ENCODE measurements at regions not wholly inside any gene's neighbourhood (a gene's known extent, or its start where the extent isn't known, plus 50 kb on each side); places are given as distances from the start of the nearest gene placed in this dataset.
"Not testable (repeated sequence)": the region's sequence is repeated elsewhere in the genome, so short reads cannot be mapped to it uniquely, and the experiment has no call there.

GRCh38 chr1:95167503-95167902, 50.3 kb downstream of the TLCD4 start:
- not testable (repeated sequence) for DNase-seq (ENCODE audit: low spot score in 2 of 2)

DNA sequence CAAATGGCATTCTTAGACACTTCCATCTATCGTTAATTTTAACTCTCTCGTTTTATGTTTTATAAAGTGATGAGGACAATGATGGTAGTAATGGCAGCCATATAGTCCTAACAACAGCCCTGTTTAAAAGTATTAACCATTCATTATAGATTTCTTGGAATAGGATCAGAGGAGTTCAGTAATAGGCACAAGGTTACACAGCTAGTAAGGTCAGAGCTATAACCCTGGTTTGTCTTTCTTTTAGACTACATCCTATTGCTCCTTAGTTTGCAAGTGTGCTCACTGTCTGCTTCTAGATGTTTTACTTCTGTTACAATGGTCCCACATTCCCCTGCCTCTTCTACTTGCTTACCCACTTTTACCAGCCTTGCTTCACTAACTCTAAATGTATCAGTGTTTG, 50.9 kb downstream of the TLCD4 start:
- DNase-seq (ENCODE audit: low spot score in 2 of 2) (no peak), FAIRE-seq (no peak)

More at GRCh38 chr1:95167503-95167902, 50.3 kb downstream of the TLCD4 start:
- FAIRE-seq = not testable (repeated sequence)

DNA sequence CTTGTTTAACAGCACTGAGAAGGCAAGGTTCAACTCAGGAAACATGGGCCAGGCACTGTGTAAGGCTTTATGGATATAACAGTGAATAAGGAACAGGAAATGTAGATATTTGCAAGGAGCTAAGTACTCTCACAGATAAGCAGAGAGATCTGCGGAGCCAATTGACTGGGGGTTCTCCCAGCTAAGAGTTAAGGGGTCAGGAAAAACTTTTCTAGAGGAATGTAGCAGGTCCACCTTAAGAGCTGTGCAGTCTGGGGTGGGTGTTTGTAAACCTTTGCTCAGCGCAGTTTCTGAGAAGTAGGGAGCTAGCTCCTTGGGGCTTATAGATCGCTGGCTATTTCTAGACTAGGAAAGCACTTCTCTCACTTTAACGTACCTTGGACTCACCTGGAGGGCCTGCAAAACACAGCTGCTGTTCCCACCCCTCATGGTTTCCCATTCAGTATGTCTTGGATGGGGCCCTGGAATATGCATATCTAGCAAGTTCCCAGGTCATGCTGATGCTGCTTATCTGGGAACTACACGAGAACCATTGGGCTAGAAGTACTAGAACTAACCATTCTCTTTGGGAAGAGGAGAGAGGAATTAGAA, 51.7 kb downstream of the TLCD4 start:
- FAIRE-seq (no peak), DNase-seq (ENCODE audit: low spot score in 2 of 2) (no peak)

DNA sequence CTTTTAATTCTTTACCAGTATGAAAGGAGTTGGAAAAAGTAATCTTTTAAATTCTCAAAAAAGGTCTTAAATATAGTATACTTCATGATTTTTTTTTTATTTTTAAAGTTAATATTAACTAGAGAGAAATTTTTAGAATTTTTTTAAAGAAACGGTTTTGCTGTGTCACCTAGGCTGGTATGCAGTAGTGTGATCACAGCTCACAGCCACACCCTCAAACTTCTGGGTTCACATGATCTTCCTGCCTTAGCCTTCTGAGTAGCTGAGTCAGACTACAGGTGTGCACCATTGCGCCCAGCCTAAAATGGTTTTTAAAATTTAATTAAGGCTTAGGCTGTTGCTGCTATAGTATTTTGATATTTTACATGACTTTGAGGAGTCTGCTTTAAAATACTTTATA, 52.4 kb downstream of the TLCD4 start:
- peak; percentile 45 for FAIRE-seq

GRCh38 chr1:95171270-95172245, 54.4 kb downstream of the TLCD4 start:
- DNase-seq (ENCODE audit: low spot score in 2 of 2) (no peak), FAIRE-seq (no peak)

More for the DNA sequence above, 52.4 kb downstream of the TLCD4 start:
- no peak for DNase-seq (ENCODE audit: low spot score in 2 of 2)

DNA sequence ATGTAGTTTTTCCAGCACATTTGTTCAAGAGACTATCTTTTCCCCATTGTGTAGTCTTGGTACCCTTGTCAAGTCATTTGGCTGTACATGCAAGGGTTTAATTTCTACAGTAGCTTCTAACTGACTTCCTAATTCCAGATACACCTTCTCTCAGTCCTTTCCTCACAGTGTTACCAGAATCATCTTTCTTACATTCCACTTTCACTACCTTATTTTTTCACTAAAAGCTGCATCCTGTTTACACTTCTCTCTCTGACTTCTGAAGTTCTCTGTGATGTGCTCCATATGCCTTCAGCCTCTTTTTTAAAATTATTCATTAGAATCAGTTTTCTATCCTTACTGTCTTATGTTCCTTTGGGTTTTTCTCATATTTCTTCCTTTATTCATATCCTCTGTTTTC, 57.1 kb upstream of the RWDD3 start:
- FAIRE-seq (no peak), DNase-seq (ENCODE audit: low spot score in 2 of 2) (no peak)

DNA sequence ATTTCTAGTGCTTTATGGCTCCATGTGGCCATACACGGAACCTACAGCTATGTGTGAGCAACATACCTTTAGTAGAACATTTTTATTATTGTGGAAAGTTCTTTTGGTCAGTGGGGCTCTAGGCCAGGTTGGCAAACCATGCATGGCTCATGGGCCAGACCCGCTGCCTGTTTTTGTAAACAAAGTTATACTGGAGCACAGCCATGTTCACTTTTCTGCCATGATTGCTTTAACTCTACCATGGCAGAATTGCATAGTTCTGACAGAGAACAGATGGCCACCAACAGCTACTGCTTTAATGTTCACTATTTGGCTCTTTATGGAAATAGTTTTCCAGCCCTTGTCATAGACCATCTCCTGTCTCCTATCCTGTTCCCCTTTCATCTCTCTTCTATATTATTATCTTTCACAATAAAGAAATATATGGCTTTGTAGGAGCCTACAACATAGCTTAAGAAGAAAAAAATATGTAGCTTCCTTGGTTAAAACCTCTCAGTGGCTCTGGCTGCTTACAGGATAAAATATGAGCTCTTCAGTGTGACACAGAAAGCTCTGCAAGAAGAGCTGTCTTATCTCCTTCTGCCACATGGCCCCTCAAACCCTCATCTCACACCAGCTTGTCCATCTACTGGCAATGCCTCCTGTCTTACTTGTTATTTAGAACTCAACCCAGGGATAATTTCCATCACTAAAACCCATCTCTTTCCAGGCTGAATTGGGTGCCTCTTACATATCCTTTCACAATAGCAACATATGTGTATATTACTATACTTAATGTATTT, 54.6 kb upstream of the RWDD3 start:
- no peak for FAIRE-seq
- DNase-seq (ENCODE audit: low spot score in 2 of 2) = no peak

- DNase-seq (ENCODE audit: low spot score in 2 of 2) = no peak
- no peak for FAIRE-seq
These were observed 53.6 kb upstream of the RWDD3 start for GRCh38 chr1:95180371-95180770.

DNA sequence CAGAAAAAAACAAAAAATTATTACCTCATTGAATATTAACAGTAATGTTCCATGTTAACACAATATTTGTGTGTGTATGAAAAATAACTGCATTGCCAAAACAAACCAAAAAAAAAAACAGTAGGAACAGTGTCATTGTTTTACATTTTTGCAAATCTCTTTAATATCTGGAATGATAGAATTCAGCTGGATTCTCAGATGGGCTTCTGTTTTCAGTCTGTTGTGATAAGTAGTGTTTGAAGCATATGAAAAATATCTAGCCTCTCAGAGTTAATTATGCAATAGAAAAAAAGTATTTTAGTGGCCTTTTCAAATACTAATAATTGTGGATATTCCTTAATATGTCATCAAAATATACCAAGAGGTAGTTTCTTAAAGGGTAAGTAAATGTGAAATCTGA, 52.9 kb upstream of the RWDD3 start:
- DNase-seq (ENCODE audit: low spot score in 2 of 2) = no peak
- FAIRE-seq = no peak

- FAIRE-seq (no peak), DNase-seq (ENCODE audit: low spot score in 2 of 2) (no peak)
These were observed 50.1 kb upstream of the RWDD3 start for GRCh38 chr1:95183952-95184351.
